PFSK-1 (cell line): ENCODE measurements at regions not wholly inside any gene's neighbourhood (a gene's known extent, or its start where the extent isn't known, plus 50 kb on each side); places are given as distances from the start of the nearest gene placed in this dataset.

Experiments used
- FOXP2 ChIP-seq: optimal IDR thresholded peaks from 2 replicates; pipeline ENCODE3; 2011; ENCODE audit warnings: borderline replicate concordance, control low read depth, inconsistent platforms; ENCODE audit not compliant: insufficient read depth; ENCODE audit errors: extremely low read length, extremely low read depth
- POLR2AphosphoS5 ChIP-seq: IDR thresholded peaks from 2 replicates; pipeline ENCODE4 v1.6.1; 2012; ENCODE audit warnings: low read depth, mild to moderate bottlenecking, control low read depth, low read length, moderate library complexity
- REST ChIP-seq, 2 experiments: IDR thresholded peaks; 2 replicates each; pipeline versions ENCODE4 v1.6.1 to v1.8.0; 2011 to 2012; ENCODE audit warnings: low read depth in 2 of 2, low read length in 2 of 2, control low read depth in 1 of 2, inconsistent platforms in 1 of 2, mild to moderate bottlenecking in 1 of 2, moderate library complexity in 1 of 2; ENCODE audit not compliant: insufficient read depth in 1 of 2
- SIN3A ChIP-seq: IDR thresholded peaks from 2 replicates; pipeline ENCODE4 v1.6.1; 2012; ENCODE audit warnings: mild to moderate bottlenecking, low read length, moderate library complexity, borderline replicate concordance; ENCODE audit not compliant: insufficient read depth
- TAF1 ChIP-seq: IDR thresholded peaks from 2 replicates; pipeline ENCODE4 v1.6.1; 2012; ENCODE audit warnings: low read length, control low read depth, borderline replicate concordance; ENCODE audit not compliant: insufficient read depth

GRCh38 chr12:124413401-124413800 lies 118.5 kb downstream of the RFLNA start:
- TF ChIP-seq POLR2AphosphoS5 (no peak), FOXP2 (no peak), SIN3A (no peak), REST (IDR thresholded peaks at IDR 0.05; ENCODE audit: insufficient read depth in 1 of 2, low read depth in 2 of 2, low read length in 2 of 2) (no peak), TAF1 (no peak)

- no peak for TF ChIP-seq TAF1
- no peak for TF ChIP-seq POLR2AphosphoS5
- no peak for TF ChIP-seq FOXP2
- TF ChIP-seq SIN3A, result no peak
- no peak for TF ChIP-seq REST (IDR thresholded peaks at IDR 0.05; ENCODE audit: insufficient read depth in 1 of 2, low read depth in 2 of 2, low read length in 2 of 2)
Observed at GRCh38 chr12:124412646-124413015, 117.7 kb downstream of the RFLNA start.

GRCh38 chr12:124411953-124412645 lies 117.2 kb downstream of the RFLNA start:
- TF ChIP-seq SIN3A, result no peak
- no peak for TF ChIP-seq POLR2AphosphoS5
- TF ChIP-seq TAF1, result no peak
- TF ChIP-seq FOXP2, result no peak
- TF ChIP-seq REST (IDR thresholded peaks at IDR 0.05; ENCODE audit: insufficient read depth in 1 of 2, low read depth in 2 of 2, low read length in 2 of 2), result no peak

- TF ChIP-seq TAF1 (no peak), POLR2AphosphoS5 (no peak), REST (IDR thresholded peaks at IDR 0.05; ENCODE audit: insufficient read depth in 1 of 2, low read depth in 2 of 2, low read length in 2 of 2) (no peak)
Observed at GRCh38 chr12:124411281-124411878, 116.5 kb downstream of the RFLNA start.
